GM12874 (cell line): ENCODE measurements at regions not wholly inside any gene's neighbourhood (a gene's known extent, or its start where the extent isn't known, plus 50 kb on each side); places are given as distances from the start of the nearest gene placed in this dataset.

Source experiments
- CTCF ChIP-seq: IDR thresholded peaks from 2 replicates; pipeline ENCODE4 v1.5.1; 2011; ENCODE audit warnings: low read depth, mild to moderate bottlenecking, control low read depth, low read length, moderate library complexity; ENCODE audit not compliant: insufficient read depth

GRCh38 chr5:19200251-19200650 lies 787.7 kb downstream of the CDH18 start:
- no peak for TF ChIP-seq CTCF

GRCh38 chr5:19208397-19208796 lies 779.6 kb downstream of the CDH18 start:
- no peak for TF ChIP-seq CTCF

GRCh38 chr5:19210886-19211285 lies 777.1 kb downstream of the CDH18 start:
- TF ChIP-seq CTCF = no peak

- TF ChIP-seq CTCF = no peak
These were observed 758.7 kb downstream of the CDH18 start for GRCh38 chr5:19229179-19229835.

GRCh38 chr5:19233573-19233972 lies 754.4 kb downstream of the CDH18 start:
- TF ChIP-seq CTCF = no peak

DNA sequence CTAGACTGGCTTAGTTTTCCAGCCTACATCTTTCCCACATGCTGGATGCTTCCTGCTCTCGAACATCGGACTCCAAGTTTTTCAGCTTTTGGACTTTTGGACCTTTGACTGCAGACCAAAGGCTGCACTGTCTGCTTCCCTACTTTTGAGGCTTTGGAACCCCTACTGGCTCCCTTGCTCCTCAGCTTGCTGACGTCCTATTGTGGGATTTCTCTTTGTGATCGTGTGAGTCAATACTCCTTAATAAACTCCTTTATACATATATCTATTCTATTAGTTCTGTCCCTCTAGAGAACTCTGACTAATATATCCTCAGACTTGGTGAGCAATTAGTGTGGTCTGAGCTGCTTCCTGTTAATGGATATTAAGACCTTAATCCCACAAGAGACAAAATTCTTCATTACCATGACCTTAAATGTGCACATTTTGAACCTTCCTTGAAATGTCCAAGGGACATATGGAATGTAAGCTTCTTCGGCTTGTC lies 752.9 kb downstream of the CDH18 start:
- TF ChIP-seq CTCF = no peak

- TF ChIP-seq CTCF = no peak
These were observed 747.8 kb downstream of the CDH18 start for GRCh38 chr5:19240170-19240569.
